ENCODE measurements at regions not wholly inside any gene's neighbourhood (a gene's known extent, or its start where the extent isn't known, plus 50 kb on each side); places are given as distances from the start of the nearest gene placed in this dataset.

- Histone ChIP-seq H3K9me3 (no peaks in the 10 kb centered on the region), H3K27ac (no peak overlapping the region), H3K27me3 (no peaks in the 10 kb centered on the region), H3K4me3 (no peak overlapping the region), H3K36me3 (replicated peaks in 1 of 2; ENCODE audit: insufficient read depth in 1 of 2, low read depth in 2 of 2) (no peaks in the 10 kb centered on the region), H3K4me1 (no peaks in the 10 kb centered on the region)
- no peak for DNase-seq
- 81 to 85% methylated on average over 1 of the region's 1 CpG for WGBS, 2 donors
- intact Hi-C loops (cut with DNase I) = no loop called here
- no peak for TF ChIP-seq POLR2A (IDR thresholded peaks at IDR 0.05)
- TF ChIP-seq, protein P1, sequence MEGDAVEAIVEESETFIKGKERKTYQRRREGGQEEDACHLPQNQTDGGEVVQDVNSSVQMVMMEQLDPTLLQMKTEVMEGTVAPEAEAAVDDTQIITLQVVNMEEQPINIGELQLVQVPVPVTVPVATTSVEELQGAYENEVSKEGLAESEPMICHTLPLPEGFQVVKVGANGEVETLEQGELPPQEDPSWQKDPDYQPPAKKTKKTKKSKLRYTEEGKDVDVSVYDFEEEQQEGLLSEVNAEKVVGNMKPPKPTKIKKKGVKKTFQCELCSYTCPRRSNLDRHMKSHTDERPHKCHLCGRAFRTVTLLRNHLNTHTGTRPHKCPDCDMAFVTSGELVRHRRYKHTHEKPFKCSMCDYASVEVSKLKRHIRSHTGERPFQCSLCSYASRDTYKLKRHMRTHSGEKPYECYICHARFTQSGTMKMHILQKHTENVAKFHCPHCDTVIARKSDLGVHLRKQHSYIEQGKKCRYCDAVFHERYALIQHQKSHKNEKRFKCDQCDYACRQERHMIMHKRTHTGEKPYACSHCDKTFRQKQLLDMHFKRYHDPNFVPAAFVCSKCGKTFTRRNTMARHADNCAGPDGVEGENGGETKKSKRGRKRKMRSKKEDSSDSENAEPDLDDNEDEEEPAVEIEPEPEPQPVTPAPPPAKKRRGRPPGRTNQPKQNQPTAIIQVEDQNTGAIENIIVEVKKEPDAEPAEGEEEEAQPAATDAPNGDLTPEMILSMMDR (IDR thresholded peaks at IDR 0.05) = no peak
- ATAC-seq = no peak
These were observed 78.2 kb downstream of the HACD1 start for GRCh38 chr10:17538941-17539340.

- intact Hi-C loops (cut with DNase I) = no loop called here
- no peak overlapping the region for H3K27ac ChIP-seq
- WGBS, 2 donors = 71 to 72% methylated on average over 7 of the region's 7 CpGs
- no peak for TF ChIP-seq POLR2A (IDR thresholded peaks at IDR 0.05)
- TF ChIP-seq, protein P1 (IDR thresholded peaks at IDR 0.05) = no peak
- DNase-seq (no peak), ATAC-seq (no peak)
- H3K27me3 ChIP-seq = no peaks in the 10 kb centered on the region
- no peaks in the 10 kb centered on the region for H3K36me3 ChIP-seq (replicated peaks in 1 of 2; ENCODE audit: insufficient read depth in 1 of 2, low read depth in 2 of 2)
- no peaks in the 10 kb centered on the region for H3K9me3 ChIP-seq
- no peaks in the 10 kb centered on the region for H3K4me1 ChIP-seq
- no peak overlapping the region for H3K4me3 ChIP-seq
These were observed 79.9 kb downstream of the HACD1 start for GRCh38 chr10:17537281-17537680.

- ATAC-seq = no peak
- TF ChIP-seq, protein P1 (IDR thresholded peaks at IDR 0.05) = no peak
- no peak for TF ChIP-seq POLR2A (IDR thresholded peaks at IDR 0.05)
- no peak for DNase-seq
- H3K4me1 ChIP-seq = no peaks in the 10 kb centered on the region
- WGBS, 2 donors = 62 to 77% methylated on average over 3 of the region's 3 CpGs
- no peaks in the 10 kb centered on the region for H3K36me3 ChIP-seq (replicated peaks in 1 of 2; ENCODE audit: insufficient read depth in 1 of 2, low read depth in 2 of 2)
- no peak overlapping the region for H3K4me3 ChIP-seq
- intact Hi-C loops (cut with DNase I) = no loop called here
- H3K27me3 ChIP-seq = no peaks in the 10 kb centered on the region
- no peaks in the 10 kb centered on the region for H3K9me3 ChIP-seq
- H3K27ac ChIP-seq = no peak overlapping the region
These were observed 81.0 kb downstream of the HACD1 start for GRCh38 chr10:17536221-17536620.

DNA sequence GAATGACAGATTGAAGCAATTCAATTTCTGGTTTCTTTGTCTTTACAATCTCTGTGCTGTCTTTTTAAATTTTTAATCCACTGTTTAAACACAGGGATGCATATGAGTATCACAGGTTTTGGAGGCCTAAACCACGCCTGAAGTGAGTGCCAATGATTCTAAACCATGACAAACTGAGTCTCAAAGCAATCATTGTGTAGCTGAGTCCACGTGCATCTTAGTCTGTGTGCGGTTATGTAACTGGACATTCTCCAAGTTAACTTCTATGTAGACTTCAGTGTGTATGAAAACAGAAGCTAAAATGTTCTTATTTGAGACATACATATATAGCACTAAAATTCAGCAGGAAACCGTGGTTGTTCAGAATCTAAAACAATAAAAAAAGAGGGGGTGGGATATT is 79.3 kb upstream of the ST8SIA6 start:
- 52 to 59% methylated on average over 4 of the region's 4 CpGs for WGBS, 2 donors
- no peaks in the 10 kb centered on the region for H3K9me3 ChIP-seq
- no peaks in the 10 kb centered on the region for H3K27me3 ChIP-seq
- no peak for TF ChIP-seq POLR2A (IDR thresholded peaks at IDR 0.05)
- TF ChIP-seq, protein P1 (IDR thresholded peaks at IDR 0.05) = no peak
- no peak overlapping the region for H3K27ac ChIP-seq
- intact Hi-C loops (cut with DNase I) = no loop called here
- H3K4me3 ChIP-seq = no peak overlapping the region
- ATAC-seq (no peak), DNase-seq (no peak)
- H3K4me1 ChIP-seq = no peaks in the 10 kb centered on the region
- no peaks in the 10 kb centered on the region for H3K36me3 ChIP-seq (replicated peaks in 1 of 2; ENCODE audit: insufficient read depth in 1 of 2, low read depth in 2 of 2)

DNA sequence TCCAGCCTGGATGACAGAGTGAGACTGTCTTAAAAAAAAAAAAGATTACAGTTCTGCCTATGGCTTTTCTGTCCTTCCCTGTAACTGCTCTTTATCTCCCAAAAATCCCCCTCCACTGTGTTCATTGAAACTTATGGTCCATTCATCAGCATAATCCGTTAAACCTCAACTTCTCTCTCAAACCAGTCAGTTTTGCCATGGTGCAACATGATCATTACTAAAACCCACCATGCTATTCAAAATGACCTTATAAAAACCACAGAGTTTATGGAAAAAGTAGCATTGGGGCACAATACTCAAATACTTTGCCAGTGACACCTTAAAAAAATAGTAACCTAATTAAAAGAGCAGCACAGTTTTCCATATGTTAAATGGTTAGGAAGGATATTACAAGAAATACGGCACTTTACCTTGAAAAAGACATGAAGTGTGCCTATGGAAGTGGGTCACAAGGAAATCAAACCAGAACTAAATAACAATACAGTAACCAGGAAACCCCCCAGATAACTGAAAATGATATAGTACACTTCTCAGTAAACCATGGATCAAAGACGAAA is 74.0 kb upstream of the ST8SIA6 start:
- no peaks in the 10 kb centered on the region for H3K4me1 ChIP-seq
- ATAC-seq = no peak
- no peaks in the 10 kb centered on the region for H3K36me3 ChIP-seq (replicated peaks in 1 of 2; ENCODE audit: insufficient read depth in 1 of 2, low read depth in 2 of 2)
- H3K27me3 ChIP-seq = no peaks in the 10 kb centered on the region
- WGBS, 2 donors = 73 to 83% methylated on average over 3 of the region's 3 CpGs
- TF ChIP-seq POLR2A (IDR thresholded peaks at IDR 0.05) = no peak
- TF ChIP-seq, protein P1 (IDR thresholded peaks at IDR 0.05) = no peak
- DNase-seq = no peak
- H3K27ac ChIP-seq = no peak overlapping the region
- intact Hi-C loops (cut with DNase I) = no loop called here
- no peak overlapping the region for H3K4me3 ChIP-seq
- no peaks in the 10 kb centered on the region for H3K9me3 ChIP-seq
